NCI-H226 (cell line): ENCODE measurements at regions not wholly inside any gene's neighbourhood (a gene's known extent, or its start where the extent isn't known, plus 50 kb on each side); places are given as distances from the start of the nearest gene placed in this dataset.
A peak's percentile ranks its signal among the peaks of the same experiment; 100 is the strongest.

Experiments
- DNase-seq: peaks from one replicate; pipeline ENCODE4 v3.0.0-alpha.2; 2015

DNA sequence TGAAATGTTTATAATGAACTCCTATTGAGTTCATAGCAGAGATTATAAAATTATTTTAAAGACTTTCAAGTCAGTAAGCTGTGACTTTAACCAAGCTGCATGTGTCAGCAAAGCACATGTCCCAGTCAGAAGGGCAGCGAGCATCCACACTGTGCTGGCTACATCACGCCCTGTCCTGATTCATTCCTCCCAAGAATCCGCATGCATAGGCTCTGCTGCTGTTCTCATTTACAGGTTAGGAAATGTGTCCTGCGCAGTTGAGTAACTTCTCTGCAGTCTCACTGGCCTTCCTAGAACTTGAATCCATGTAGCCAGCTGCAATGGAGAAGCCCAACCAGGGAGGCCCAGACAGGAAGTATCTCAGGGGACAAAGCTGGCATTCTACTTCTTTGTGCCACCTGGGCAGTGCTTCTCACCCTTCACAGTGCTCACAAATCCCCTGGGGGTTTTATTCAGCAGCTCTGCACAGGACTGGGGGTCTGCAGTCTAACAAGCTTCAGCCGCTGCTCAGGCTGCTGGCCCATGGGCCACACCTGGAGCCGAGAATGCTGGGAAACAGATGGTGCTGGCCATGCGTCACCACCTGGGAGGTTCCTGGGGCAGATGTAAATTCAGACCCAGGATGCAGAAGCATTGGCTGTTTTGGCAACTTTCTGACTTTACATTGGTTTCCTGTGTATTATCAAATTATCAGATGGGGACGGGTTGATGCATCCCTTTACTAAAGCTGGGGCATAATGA is 192.8 kb upstream of the GDF10 start:
- no peak for DNase-seq

DNA sequence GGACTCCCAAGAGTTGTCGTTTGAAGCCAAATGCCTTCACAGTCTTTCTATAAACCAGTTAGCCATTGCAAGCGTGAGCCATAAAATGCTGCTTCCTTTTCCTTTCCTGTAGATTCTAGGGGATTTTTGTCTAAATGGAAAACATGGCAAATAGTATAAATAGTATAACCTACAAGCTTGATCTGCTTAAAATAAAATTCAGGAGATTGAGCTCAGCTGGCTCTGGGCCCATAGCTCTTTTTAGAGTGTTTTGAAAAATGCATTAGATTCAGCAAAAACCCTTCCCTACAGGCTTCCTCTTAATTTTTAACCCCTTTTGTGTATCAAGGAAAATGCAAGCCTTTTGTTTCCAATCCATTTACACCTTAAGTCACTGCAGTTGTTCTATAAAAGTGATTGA is 190.1 kb upstream of the GDF10 start:
- no peak for DNase-seq

DNA sequence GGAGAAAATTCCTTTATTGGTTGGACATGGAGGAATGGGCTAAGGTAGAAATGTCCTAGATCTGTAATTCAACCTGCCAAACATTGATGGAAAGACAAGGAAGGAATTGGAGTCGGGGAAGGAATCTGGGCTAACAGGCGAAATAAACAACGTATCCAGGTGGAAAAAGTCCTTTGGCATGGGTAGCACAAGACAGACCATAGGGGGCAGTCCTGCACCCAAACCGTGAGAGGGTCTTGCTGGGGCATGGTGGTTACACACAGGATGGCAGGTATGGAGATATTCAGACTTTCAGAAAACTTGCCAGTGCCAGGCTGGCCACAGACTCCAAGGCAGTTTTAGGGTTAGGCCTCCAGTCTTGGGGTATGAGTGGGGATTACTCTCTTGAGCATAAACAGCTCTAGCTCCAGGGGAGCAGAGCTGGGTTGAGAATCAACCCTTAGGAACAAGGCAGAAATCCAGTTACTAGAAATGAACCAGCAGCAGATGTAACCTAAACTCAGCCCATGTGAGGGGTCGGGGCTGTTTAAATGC is 188.6 kb upstream of the GDF10 start:
- no peak for DNase-seq

DNA sequence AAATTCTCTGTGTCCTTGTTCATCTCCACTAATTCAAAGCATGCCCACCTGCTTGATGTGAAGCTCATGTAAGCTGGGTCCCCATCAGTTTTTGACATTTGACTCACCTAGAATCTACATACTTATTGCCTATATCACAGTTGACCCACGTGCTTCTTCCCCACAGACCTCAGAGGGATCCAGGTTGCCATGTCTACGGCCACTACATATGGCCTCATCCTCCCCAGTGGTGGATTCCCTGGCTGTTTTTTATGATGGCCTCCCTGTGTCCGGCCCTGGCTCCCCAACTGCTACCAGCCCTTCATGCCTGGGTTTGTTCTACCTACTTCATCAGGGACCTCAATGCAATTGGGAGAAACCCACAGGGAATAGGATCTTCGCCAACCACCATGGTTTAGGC is 187.4 kb upstream of the GDF10 start:
- no peak for DNase-seq

DNA sequence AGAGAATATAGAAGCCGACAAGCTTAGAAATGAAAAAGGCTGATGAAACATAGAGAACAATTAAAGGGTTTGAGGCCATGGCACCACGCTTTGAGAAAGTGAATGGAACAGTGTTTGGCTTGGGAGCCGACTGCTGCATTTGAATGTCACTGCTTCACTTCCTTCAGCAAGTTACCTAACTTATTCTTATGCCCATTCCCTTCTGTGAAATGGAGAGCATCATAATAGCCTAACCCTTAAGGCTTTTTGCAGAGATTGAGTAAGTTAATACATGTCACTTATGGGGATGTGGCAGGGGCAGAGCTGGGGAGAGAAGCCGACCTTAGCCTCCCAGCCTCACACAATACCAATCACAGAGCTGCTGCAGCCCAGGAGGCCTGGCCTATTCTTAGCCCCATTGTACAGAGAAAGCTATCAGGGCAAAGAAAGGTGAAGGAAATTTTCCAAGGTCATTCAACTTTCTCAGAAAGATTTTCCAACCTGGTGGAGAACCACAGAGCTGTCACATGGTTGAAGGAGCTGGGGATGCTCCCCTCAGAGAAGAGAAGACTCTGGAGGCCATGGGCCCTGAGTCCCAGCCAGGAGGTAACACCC is 186.0 kb upstream of the GDF10 start:
- DNase-seq = no peak

DNA sequence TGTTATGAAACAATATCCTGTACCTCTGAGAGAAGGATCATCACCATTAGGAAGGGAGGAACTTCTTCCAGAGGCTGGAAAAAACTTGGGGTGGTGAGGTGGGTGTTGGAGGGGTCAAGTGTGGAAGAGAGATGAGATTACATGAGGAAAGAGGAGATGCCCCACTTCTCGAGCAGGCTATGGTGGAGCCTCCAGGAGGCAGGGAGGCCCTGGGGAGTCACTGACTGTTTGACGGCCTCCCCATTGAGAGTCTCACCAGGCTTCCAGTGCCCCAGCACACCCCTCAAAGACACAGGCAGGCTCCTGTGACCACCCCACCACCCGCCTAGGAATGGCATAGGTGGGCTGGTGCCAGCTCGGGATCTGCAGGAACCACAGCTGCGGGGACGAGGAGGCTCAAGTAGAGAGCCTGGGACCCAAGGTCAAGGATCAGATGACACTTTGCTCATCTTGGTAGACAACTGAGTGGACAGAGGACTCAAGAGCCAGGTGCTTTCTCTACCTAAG is 185.3 kb upstream of the GDF10 start:
- DNase-seq = no peak

DNA sequence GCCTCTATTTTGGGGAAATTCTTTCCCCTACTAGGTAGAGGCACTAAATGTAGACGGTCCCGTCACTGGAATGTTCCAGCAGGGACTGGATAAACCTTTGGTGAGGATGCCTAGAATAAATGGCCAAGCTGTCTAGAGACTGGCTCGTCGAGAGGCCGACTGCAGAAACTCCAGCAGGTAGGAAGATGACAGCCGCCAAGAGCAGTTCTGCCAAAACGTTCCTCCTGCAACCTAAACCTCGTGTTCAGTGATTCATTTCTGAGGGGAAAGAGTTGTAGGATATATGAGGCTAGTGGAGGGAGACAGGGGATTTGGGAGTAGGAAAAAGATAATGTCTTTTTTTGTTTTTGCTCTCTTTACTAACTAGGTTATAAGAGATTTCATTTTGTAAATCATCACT is 184.7 kb upstream of the GDF10 start:
- DNase-seq = no peak

DNA sequence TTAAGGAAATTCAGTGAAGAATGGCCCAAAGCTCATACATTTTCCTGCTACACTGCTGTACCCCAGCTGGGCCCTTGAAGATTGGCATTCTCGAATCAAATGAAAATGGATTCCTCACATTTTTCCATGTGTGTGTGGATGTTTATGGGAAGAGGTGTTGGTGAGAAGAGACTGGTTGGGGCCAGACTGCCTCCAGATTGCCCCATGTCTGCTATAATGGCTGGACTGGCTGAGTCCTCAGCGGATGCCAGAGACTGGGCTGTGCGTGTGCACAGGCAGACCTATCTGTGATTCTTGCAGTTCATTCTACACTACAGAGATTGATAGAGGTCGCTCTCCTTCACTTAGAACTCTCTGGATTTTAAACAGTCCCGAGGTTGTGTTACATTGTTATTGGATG is 183.6 kb upstream of the GDF10 start:
- DNase-seq = no peak

DNA sequence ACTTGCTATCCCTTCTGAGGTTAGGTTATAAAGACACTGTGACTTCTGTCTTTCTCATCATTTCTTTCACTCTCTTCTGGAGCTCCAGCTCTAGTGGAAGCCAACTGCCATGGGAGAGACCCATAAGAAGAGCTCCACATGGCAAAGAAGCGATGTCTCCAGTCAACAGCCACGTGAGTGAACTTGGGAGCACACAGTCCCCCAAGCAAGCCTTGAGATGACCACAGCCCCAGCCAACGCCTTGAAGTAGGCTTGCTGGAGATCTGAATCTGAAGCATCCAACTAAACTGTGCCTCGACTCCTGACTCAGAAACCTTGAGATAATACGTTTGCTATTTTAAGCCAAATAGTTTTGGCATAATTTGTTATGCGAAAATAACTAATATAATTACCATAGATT is 181.7 kb upstream of the GDF10 start:
- no peak for DNase-seq

DNA sequence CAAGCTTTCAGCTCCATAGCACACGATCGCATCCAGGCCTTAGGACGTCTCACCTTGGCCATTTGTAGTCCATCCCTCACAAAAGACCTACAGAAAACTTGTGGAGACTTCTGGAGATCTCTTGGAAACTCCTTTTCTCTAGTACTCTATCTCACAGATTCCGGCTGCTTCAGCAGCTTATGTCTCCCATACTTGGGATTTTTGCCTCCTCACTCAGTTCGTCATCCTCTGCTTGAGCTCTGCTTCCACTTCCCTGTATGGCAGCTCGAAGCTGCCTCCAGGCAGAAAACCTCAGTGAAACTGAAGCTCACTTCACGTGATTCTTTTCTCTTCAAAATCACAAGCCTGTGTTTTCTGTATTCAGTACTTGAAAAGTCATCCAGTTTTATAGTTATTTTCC is 178.7 kb upstream of the GDF10 start:
- no peak for DNase-seq

DNA sequence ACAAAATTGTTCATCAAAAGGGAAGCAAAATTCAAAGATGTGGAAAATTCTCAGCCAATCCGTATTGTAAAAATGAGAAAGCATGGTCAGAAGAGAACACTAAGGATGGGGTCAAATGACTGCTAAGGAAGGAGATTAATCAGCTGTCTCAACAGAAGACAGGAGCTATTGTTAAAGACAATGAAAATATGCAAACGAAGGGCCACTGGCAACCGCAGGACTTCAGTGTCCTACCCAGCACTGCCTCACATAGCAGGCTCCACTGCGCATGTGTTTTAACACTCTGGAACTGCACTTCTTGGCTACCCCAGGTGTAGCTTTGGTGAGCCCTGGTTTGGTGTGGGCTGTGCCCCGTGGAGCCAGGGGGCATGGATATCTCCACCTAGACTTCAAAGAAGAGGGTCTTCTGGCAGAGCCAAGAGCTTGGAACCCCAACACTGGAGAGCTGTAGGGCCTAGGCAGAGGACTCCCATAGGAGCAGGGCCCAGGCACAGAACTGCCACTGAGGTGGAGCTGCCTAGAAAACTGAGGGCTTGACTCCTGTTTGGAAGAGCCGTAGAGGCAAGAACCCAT is 176.2 kb upstream of the GDF10 start:
- DNase-seq = no peak

DNA sequence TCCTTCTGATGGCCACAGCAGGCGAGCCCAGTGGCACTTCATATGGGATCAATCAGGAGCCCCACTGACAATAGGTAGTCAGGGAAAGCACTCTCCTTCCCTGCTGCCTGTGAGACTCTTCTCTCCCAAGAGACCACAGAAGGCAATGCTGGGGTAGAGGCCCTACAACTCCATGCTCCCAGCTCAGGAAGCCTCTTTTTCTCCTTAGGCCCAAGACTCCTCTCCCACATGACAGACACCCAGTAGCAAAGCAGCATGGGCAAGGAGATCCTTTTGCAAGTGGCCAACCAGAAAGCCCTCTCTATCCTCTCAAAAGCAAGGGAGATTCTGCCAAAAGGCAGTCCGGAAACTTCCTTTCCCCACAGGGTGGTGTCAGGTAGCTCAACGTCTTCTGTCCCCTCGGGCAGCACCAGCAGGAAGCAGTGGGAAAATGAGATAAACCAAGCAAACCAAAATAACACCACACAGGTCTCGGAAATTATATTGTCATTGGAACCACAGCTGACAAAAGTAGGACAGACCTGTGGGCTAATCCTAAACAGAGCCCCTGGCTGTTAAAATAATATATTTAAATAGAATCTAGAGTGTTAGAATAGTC is 172.7 kb upstream of the GDF10 start:
- DNase-seq = no peak

DNA sequence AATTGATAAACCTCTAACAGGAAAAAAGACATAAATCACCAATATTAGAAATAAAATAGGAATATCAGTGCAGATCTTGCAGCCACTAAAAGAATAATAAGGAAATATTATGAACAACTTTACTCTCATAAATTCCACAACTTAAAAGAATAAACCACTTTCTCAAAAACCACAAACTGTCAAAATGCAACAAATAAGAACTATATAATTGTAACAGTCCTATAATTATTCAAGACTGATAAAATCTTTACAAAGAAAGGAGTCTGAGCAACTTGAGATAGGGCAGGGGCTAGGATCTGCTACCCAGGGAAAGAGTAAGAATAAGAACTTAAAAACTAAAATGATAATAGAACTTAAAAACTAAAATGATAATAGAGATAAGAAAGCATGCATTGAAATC is 169.5 kb upstream of the GDF10 start:
- DNase-seq = no peak

DNA sequence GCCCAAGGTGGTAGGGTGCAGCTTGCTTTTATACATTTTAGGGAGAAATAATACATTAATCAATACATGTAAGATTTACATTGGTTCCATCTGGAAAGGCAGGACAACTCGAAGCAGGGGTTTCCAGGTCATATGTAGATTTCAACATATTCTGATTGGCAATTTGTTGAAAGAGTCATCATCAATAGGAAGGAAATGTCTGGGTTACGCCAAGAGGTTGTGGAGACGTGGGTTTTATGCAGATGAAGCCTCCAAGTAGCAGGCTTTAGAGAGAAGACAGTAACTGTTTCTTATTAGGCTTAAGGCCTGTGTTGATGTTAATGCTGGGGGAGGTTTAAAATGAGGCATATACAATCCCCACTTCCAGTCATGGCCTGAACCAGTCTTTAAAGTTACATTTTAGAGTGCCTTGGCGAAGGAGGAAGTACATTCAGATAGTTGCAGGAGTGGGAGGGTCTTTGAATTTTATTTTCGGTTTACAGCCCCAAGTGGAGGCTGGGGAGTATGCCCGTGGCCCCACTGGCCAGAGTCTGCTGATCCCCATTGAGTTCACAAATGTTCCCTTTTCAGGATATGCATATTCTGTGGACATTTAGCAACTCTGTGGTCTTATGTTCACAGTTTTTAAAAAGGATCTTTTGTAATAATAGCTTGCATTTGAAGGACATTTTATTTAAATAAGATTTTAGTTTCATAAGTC is 166.0 kb upstream of the GDF10 start:
- no peak for DNase-seq

DNA sequence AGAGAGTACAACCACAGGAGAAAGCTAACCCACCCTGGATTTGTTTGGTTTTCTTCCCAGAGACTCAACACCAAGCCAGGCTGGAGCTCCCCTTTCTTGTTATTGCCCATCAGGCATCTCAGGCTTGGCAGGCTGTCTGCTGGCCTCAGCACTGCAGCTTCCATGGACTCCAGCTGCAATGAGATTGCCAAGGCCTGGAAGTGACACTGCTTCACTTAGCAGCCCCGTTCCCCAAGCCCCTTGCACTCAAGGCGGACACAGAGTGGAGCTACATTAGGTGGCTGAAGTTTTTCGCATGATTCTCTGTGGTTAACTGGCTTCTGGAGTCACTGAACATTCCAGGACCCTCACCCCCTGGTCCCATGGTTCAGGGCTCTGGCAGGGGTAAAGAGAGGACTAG is 163.1 kb upstream of the GDF10 start:
- DNase-seq = no peak

DNA sequence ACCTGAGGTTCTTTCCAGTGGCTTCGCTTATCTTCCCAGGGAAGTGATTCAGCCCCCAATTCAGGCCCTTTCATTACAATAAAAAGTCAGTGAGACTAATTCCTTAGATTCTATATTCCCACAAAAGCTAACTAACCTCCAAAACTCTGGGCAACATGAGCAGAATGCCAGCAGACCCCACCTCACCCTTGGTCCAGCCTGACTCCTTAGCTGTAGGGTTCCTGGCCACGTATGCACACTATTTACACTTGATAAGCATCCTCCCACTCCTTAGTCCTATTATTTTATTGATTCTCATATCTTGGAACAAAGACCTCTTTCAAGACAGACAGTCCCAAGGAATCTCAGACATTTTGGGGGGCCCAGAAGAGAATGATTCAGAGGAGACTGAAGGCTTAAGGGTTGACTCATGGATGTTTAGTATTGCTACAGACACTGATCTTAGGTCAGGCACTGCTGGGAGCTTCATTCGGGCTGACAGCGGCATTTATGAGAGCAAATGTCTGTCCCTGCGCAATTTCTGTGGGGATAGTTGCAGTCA is 162.6 kb upstream of the GDF10 start:
- peak; percentile 75 for DNase-seq

DNA sequence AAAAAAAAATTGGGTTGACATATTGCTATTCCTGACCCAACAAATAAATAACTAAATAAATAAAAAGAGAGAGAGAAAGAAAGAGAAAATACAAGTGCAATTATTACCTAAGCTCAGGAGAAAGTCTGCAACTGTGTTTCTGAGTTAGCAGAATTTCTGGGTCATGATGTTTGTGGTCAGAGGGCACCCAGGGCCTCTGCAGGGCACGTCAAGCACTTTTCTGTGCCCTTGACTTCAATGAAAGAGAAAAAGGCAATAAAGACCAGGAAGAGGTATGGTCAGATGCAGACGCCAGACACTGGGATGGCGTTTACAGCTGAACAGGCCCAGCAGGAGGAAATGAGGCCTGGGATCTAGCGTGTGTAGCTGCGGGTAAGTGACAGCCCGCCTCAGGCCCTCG is 160.9 kb upstream of the GDF10 start:
- DNase-seq = no peak

DNA sequence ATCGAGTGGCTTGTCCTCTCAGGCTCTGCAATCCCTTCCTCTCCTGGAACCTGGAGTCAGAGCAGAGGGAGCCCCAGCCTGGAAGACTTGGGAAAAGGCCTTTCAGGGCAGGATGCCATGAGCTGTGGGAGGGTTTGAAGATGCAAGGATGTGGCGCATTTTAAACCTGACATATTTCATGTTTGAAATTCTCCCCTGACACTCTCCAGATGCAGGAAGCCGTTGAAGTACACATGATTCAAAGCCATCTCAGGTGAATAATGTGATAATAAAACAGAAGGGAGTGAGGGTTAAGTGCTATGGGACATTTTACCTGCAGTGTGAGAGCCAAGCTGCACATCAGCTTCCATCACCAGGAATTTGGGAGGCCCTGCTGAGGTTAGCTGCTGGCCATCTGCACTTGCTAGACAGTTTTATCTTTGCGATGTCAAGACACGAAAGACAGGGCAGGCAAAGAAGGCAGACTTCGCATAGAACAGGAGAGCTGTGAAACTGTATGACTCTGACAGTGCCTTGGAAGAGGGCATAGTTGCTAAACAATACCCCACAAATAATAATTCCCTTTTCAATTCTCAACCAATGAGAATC is 159.1 kb upstream of the GDF10 start:
- DNase-seq = peak; percentile 36

DNA sequence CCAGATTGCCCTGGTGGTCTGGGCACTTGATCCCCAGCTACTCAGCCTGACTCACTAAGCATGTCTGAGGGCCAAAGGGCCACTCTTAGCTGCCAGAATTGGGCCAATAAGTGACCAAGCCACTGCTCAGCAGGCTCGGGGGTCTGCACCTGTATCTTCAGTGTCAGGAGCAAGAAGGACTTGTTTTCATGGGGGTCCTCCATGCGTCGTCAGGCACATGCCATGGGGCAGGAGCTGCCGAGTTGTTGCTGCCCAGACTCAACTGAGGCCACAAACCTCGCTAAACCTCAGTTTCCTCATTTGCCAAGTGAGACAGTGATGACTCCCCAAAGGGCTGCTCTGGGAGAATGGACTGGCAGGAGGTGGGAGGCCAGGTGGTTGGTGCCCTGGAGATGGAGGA is 158.6 kb upstream of the GDF10 start:
- no peak for DNase-seq

DNA sequence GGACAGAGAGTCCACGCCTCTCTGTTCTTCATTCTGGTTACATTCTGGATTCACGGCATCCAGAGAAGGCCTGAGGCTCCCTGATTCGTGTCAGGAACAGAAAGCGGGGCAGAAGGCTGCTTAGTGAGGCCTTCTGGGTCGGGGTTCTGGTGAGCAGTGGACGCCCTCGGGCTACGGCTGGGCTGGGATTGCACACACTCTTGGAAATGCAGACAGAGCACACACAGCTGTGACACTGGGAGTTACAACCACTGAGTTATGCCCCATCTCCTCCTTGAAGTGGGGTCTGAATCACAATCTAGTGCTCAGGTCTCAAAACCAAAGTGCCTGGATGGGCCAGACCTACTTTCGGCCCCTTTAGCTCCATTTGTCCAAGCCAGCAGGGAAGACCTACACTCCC is 156.9 kb upstream of the GDF10 start:
- DNase-seq = no peak

DNA sequence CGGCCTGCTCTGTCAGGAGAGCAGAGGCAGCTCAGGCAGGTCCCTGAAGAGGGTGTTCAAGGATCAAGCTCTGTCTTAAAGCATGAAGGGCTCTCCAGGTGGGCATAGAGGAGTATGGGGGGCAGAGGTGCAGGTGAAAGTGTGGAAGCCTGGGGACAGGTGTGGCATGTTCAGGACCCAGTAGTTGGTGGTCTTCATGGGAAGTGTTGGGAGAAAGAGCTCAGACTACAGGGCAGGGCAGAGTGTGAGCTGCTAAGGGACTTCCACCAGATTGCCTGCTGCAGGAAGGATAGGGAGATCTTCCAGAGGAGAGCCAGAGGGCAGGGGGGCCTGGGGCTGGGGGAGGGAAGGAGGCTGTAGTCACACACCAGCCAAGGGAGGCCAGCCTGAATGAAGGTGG is 156.5 kb upstream of the GDF10 start:
- DNase-seq = no peak

DNA sequence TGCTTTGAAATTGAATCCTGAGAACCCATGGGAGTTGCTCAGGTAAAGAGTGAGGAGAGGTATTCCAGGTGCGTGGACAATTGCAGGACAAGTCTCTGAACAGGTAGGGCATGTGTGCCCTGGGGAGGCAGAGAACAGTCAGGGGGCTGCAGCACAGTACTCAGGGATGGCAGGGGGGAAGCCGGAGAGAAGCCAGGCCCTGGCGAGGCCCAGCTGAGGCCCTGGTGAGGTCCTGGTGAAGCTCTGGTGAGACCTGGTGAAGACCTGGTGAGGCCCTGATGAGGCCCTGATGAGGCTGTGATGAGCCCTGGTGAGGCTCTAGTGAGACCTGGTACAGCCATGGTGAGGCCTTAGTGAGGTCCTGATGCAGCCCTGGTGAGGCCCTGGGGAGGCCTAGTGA is 155.5 kb upstream of the GDF10 start:
- DNase-seq = no peak
